ACC112 (cell line): ENCODE measurements at regions not wholly inside any gene's neighbourhood (a gene's known extent, or its start where the extent isn't known, plus 50 kb on each side); places are given as distances from the start of the nearest gene placed in this dataset.

Experiments used
- H2AFZ ChIP-seq: fragments of 200-600 bp; sonication (generic); one replicate; pipeline ENCODE4 v1.6.0; 2017; ENCODE audit warnings: antibody characterized with exemption, low read length; ENCODE audit not compliant: unreplicated experiment
- H3K27ac ChIP-seq: fragments of 200-600 bp; sonication (generic); 2 replicates; pipeline ENCODE4 v1.5.1; 2014; ENCODE audit warnings: low read depth, mild to moderate bottlenecking, antibody characterized with exemption, low read length, moderate library complexity
- H3K27me3 ChIP-seq: fragments of 200-600 bp; sonication (generic); 2 replicates; pipeline ENCODE4 v1.6.1; 2014; ENCODE audit warnings: mild to moderate bottlenecking, antibody characterized with exemption, low read length, moderate library complexity, mixed read lengths; ENCODE audit not compliant: insufficient read depth
- H3K36me3 ChIP-seq: fragments of 200-600 bp; sonication (generic); 2 replicates; pipeline ENCODE4 v1.6.1; 2016; ENCODE audit warnings: mild to moderate bottlenecking, antibody characterized with exemption, low read length, moderate library complexity, mixed read lengths; ENCODE audit not compliant: insufficient read depth
- H3K4me1 ChIP-seq: fragments of 200-600 bp; sonication (generic); one replicate; pipeline ENCODE4 v1.6.1; 2016; ENCODE audit warnings: low read length, mixed read lengths; ENCODE audit not compliant: insufficient read depth, unreplicated experiment, control insufficient read depth
- H3K4me3 ChIP-seq: fragments of 200-600 bp; sonication (generic); 2 replicates; pipeline ENCODE4 v1.5.1; 2014; ENCODE audit warnings: mild to moderate bottlenecking, low read depth, low read length
- H3K79me2 ChIP-seq: fragments of 200-600 bp; sonication (generic); one replicate; pipeline ENCODE4 v1.6.0; 2016; ENCODE audit warnings: low read length; ENCODE audit not compliant: control insufficient read depth, unreplicated experiment, insufficient read depth

- Histone ChIP-seq H3K27ac (peak overlapping the region; percentile 99), H3K27me3 (no peaks in the 10 kb centered on the region), H3K36me3 (0 out of 2 replicates have a peak, but pooled peaks cover 3% of the 10 kb centered on the region), H3K79me2 (peaks cover 71% of the 10 kb centered on the region), H2AFZ (no peak overlapping the region), H3K4me3 (peak overlapping the region; percentile 45), H3K4me1 (peaks cover 66% of the 10 kb centered on the region)
Observed at GRCh38 chr11:19597206-19597605, 115.4 kb upstream of the NAV2 start.

GRCh38 chr11:19595840-19596751, 116.5 kb upstream of the NAV2 start:
- H3K36me3 ChIP-seq = 0 out of 2 replicates have a peak, but pooled peaks cover 3% of the 10 kb centered on the region
- H3K4me1 ChIP-seq = peaks cover 66% of the 10 kb centered on the region
- H3K27me3 ChIP-seq = no peaks in the 10 kb centered on the region
- no peak overlapping the region for H2AFZ ChIP-seq
- peak overlapping the region; percentile 99 for H3K27ac ChIP-seq
- H3K79me2 ChIP-seq = peaks cover 62% of the 10 kb centered on the region
- H3K4me3 ChIP-seq = peak overlapping the region; percentile 45

- 0 out of 2 replicates have a peak, but pooled peaks cover 2% of the 10 kb centered on the region for H3K36me3 ChIP-seq
- H3K27me3 ChIP-seq = no peaks in the 10 kb centered on the region
- peaks cover 57% of the 10 kb centered on the region for H3K79me2 ChIP-seq
- no peak overlapping the region for H2AFZ ChIP-seq
- H3K27ac ChIP-seq = peak overlapping the region; percentile 99
- H3K4me1 ChIP-seq = peaks cover 66% of the 10 kb centered on the region
- no peak overlapping the region for H3K4me3 ChIP-seq
Observed at GRCh38 chr11:19595499-19595839, 117.2 kb upstream of the NAV2 start.

GRCh38 chr11:19594326-19594725, 118.3 kb upstream of the NAV2 start:
- Histone ChIP-seq H3K27me3 (no peaks in the 10 kb centered on the region), H2AFZ (no peak overlapping the region), H3K79me2 (peaks cover 55% of the 10 kb centered on the region), H3K4me1 (peaks cover 55% of the 10 kb centered on the region), H3K27ac (peak overlapping the region; percentile 99), H3K4me3 (no peak overlapping the region), H3K36me3 (no peaks in the 10 kb centered on the region)

GRCh38 chr11:19592842-19593241, 119.8 kb upstream of the NAV2 start:
- Histone ChIP-seq H3K27me3 (no peaks in the 10 kb centered on the region), H3K79me2 (peaks cover 46% of the 10 kb centered on the region), H3K27ac (no peak overlapping the region), H3K4me1 (peaks cover 40% of the 10 kb centered on the region), H3K4me3 (no peak overlapping the region), H2AFZ (no peak overlapping the region), H3K36me3 (no peaks in the 10 kb centered on the region)

- Histone ChIP-seq H3K4me1 (peaks cover 15% of the 10 kb centered on the region), H3K79me2 (peaks cover 41% of the 10 kb centered on the region), H3K27me3 (no peaks in the 10 kb centered on the region), H3K4me3 (no peak overlapping the region), H3K27ac (no peak overlapping the region), H2AFZ (no peak overlapping the region), H3K36me3 (no peaks in the 10 kb centered on the region)
Observed at GRCh38 chr11:19589567-19590260, 122.9 kb upstream of the NAV2 start.

- no peak overlapping the region for H2AFZ ChIP-seq
Observed at GRCh38 chr11:19587979-19588378, 124.7 kb upstream of the NAV2 start.

GRCh38 chr11:19580646-19581045, 132.0 kb upstream of the NAV2 start:
- Histone ChIP-seq H2AFZ (no peak overlapping the region), H3K27ac (no peak overlapping the region)

More at GRCh38 chr11:19587979-19588378, 124.7 kb upstream of the NAV2 start:
- no peaks in the 10 kb centered on the region for H3K36me3 ChIP-seq
- no peak overlapping the region for H3K27ac ChIP-seq
- no peaks in the 10 kb centered on the region for H3K27me3 ChIP-seq
- H3K4me3 ChIP-seq = no peak overlapping the region
- peaks cover 26% of the 10 kb centered on the region for H3K79me2 ChIP-seq
- H3K4me1 ChIP-seq = peaks cover 5% of the 10 kb centered on the region

GRCh38 chr11:19579957-19580356, 132.7 kb upstream of the NAV2 start:
- H3K4me1 ChIP-seq = peaks cover 39% of the 10 kb centered on the region
- peaks cover 33% of the 10 kb centered on the region for H3K79me2 ChIP-seq
- no peaks in the 10 kb centered on the region for H3K27me3 ChIP-seq
- H3K36me3 ChIP-seq = no peaks in the 10 kb centered on the region
- H3K27ac ChIP-seq = no peak overlapping the region
- no peak overlapping the region for H3K4me3 ChIP-seq
- H2AFZ ChIP-seq = no peak overlapping the region

More at GRCh38 chr11:19580646-19581045, 132.0 kb upstream of the NAV2 start:
- Histone ChIP-seq H3K27me3 (no peaks in the 10 kb centered on the region), H3K4me3 (no peak overlapping the region), H3K36me3 (no peaks in the 10 kb centered on the region), H3K79me2 (peaks cover 26% of the 10 kb centered on the region), H3K4me1 (peaks cover 33% of the 10 kb centered on the region)

GRCh38 chr11:19578871-19579270, 133.8 kb upstream of the NAV2 start:
- peak overlapping the region; percentile 33; the same call in 1 of the 2 replicates for H3K27ac ChIP-seq
- H3K79me2 ChIP-seq = peaks cover 42% of the 10 kb centered on the region
- H3K4me3 ChIP-seq = no peak overlapping the region
- no peak overlapping the region for H2AFZ ChIP-seq
- peaks cover 39% of the 10 kb centered on the region for H3K4me1 ChIP-seq
- no peaks in the 10 kb centered on the region for H3K36me3 ChIP-seq
- no peaks in the 10 kb centered on the region for H3K27me3 ChIP-seq
